ENCODE measurements at regions not wholly inside any gene's neighbourhood (a gene's known extent, or its start where the extent isn't known, plus 50 kb on each side); places are given as distances from the start of the nearest gene placed in this dataset.
A peak's percentile ranks its signal among the peaks of the same experiment; 100 is the strongest.

- Histone ChIP-seq H3K9me3 (no peaks in the 10 kb centered on the region), H3K27me3 (no peaks in the 10 kb centered on the region), H3K4me3 (no peak overlapping the region), H3K4me1 (peaks cover 0 to 24% (median 12%) of the 10 kb centered on the region in 4 donors), H3K36me3 (no peaks in the 10 kb centered on the region), H3K27ac (no peak overlapping the region)
- TF ChIP-seq CTCF (IDR thresholded peaks at IDR 0.05) = no peak
- no peak for TF ChIP-seq POLR2A (IDR thresholded peaks at IDR 0.05)
- TF ChIP-seq POLR2AphosphoS5 (IDR thresholded peaks at IDR 0.05) = no peak
- no peak for TF ChIP-seq EP300 (IDR thresholded peaks at IDR 0.05)
- 72 to 84% methylated on average over 1 of the region's 1 CpG for WGBS, 2 donors
- DNase-seq = no peak
- intact Hi-C loops (cut with DNase I) = loop anchor here (2.0 to 5.0 kb wide), 3 partner anchors 501 to 797 kb away; no protein-coding TSS in a partner anchor
Observed at GRCh38 chr10:28243923-28244322, 58.9 kb downstream of the MPP7 start.

GRCh38 chr10:28242555-28243204 lies 60.2 kb downstream of the MPP7 start:
- Histone ChIP-seq H3K4me3 (no peak overlapping the region), H3K4me1 (peaks cover 0 to 24% (median 12%) of the 10 kb centered on the region in 4 donors), H3K27ac (no peak overlapping the region), H3K36me3 (peaks cover 0 to 4% (median 0%) of the 10 kb centered on the region in 4 donors), H3K9me3 (no peaks in the 10 kb centered on the region), H3K27me3 (no peaks in the 10 kb centered on the region)
- DNase-seq = no peak
- intact Hi-C loops (cut with DNase I) = loop anchor here (2.0 to 5.0 kb wide), 3 partner anchors 500 to 795 kb away; no protein-coding TSS in a partner anchor
- TF ChIP-seq POLR2AphosphoS5 (IDR thresholded peaks at IDR 0.05) = no peak
- no peak for TF ChIP-seq POLR2A (IDR thresholded peaks at IDR 0.05)
- TF ChIP-seq CTCF (IDR thresholded peaks at IDR 0.05) = no peak
- TF ChIP-seq EP300 (IDR thresholded peaks at IDR 0.05) = no peak
- 31 to 45% methylated on average over 1 of the region's 1 CpG for WGBS, 2 donors

- no peaks in the 10 kb centered on the region for H3K27me3 ChIP-seq
- no peak for TF ChIP-seq POLR2AphosphoS5 (IDR thresholded peaks at IDR 0.05)
- peak; percentile 69 to 95 (median 90) for TF ChIP-seq CTCF (IDR thresholded peaks at IDR 0.05)
- no peak overlapping the region for H3K4me3 ChIP-seq
- H3K36me3 ChIP-seq = peaks cover 0 to 4% (median 0%) of the 10 kb centered on the region in 4 donors
- WGBS, 2 donors = 13 to 22% methylated on average over 3 of the region's 3 CpGs
- intact Hi-C loops (cut with DNase I) = loop anchor here (1.0 to 5.0 kb wide), 4 partner anchors 499 to 795 kb away; no protein-coding TSS in a partner anchor
- no peaks in the 10 kb centered on the region for H3K9me3 ChIP-seq
- no peak for DNase-seq
- peaks cover 0 to 24% (median 13%) of the 10 kb centered on the region in 4 donors for H3K4me1 ChIP-seq
- H3K27ac ChIP-seq = no peak overlapping the region
Observed at GRCh38 chr10:28241741-28242399, 61.0 kb downstream of the MPP7 start.

GRCh38 chr10:28240400-28240799 lies 62.5 kb downstream of the MPP7 start:
- peaks cover 0 to 4% (median 0%) of the 10 kb centered on the region in 4 donors for H3K36me3 ChIP-seq
- 90 to 92% methylated on average over 2 of the region's 2 CpGs for WGBS, 2 donors
- H3K27ac ChIP-seq = no peak overlapping the region
- H3K4me3 ChIP-seq = no peak overlapping the region
- H3K27me3 ChIP-seq = no peaks in the 10 kb centered on the region
- no peaks in the 10 kb centered on the region for H3K9me3 ChIP-seq
- no peak for TF ChIP-seq EP300 (IDR thresholded peaks at IDR 0.05)
- TF ChIP-seq POLR2A (IDR thresholded peaks at IDR 0.05) = no peak
- no peak for TF ChIP-seq CTCF (IDR thresholded peaks at IDR 0.05)
- TF ChIP-seq POLR2AphosphoS5 (IDR thresholded peaks at IDR 0.05) = no peak
- no peak for DNase-seq
- intact Hi-C loops (cut with DNase I) = loop anchor here (5.0 kb wide), 2 partner anchors 563 to 793 kb away; no protein-coding TSS in a partner anchor
- peaks cover 0 to 24% (median 14%) of the 10 kb centered on the region in 4 donors for H3K4me1 ChIP-seq
